Esophagus squamous epithelium (tissue), 4 donors: ENCODE measurements at regions not wholly inside any gene's neighbourhood (a gene's known extent, or its start where the extent isn't known, plus 50 kb on each side); places are given as distances from the start of the nearest gene placed in this dataset.

Experiments
- POLR2A ChIP-seq, 4 donors: fragments of 450-650 bp; IDR thresholded peaks; one replicate each; pipeline ENCODE4 v1.6.1; 2017; ENCODE audit warnings: antibody characterized with exemption in 4 of 4, mild to moderate bottlenecking in 4 of 4, moderate library complexity in 3 of 4
- TF ChIP-seq, protein P1 (sequence below), 6 experiments: fragments of 450-650 bp in 4 of 6; fragments of 200-600 bp in 2 of 6; sonication (generic) in 2 of 6; IDR thresholded peaks; one replicate each; pipeline ENCODE4 v1.5.1; 2016 to 2019; ENCODE audit warnings: antibody characterized with exemption in 6 of 6, mild to moderate bottlenecking in 4 of 6, moderate library complexity in 4 of 6

- TF ChIP-seq, protein P1, sequence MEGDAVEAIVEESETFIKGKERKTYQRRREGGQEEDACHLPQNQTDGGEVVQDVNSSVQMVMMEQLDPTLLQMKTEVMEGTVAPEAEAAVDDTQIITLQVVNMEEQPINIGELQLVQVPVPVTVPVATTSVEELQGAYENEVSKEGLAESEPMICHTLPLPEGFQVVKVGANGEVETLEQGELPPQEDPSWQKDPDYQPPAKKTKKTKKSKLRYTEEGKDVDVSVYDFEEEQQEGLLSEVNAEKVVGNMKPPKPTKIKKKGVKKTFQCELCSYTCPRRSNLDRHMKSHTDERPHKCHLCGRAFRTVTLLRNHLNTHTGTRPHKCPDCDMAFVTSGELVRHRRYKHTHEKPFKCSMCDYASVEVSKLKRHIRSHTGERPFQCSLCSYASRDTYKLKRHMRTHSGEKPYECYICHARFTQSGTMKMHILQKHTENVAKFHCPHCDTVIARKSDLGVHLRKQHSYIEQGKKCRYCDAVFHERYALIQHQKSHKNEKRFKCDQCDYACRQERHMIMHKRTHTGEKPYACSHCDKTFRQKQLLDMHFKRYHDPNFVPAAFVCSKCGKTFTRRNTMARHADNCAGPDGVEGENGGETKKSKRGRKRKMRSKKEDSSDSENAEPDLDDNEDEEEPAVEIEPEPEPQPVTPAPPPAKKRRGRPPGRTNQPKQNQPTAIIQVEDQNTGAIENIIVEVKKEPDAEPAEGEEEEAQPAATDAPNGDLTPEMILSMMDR (IDR thresholded peaks at IDR 0.05): no peak
- no peak for TF ChIP-seq POLR2A (IDR thresholded peaks at IDR 0.05)
These were observed 436.7 kb downstream of the CYLC2 start for GRCh38 chr9:103431809-103432208.
